HepG2 (cell line): ENCODE measurements at regions not wholly inside any gene's neighbourhood (a gene's known extent, or its start where the extent isn't known, plus 50 kb on each side); places are given as distances from the start of the nearest gene placed in this dataset.

Experiments used
- ATAC-seq: fragments of 200-7000 bp; cut with Tn5 transposase; 3 replicates; pipeline ENCODE4 v1.9.1; 2020; ENCODE audit warnings: mild to moderate bottlenecking, moderate library complexity
- BruUV-seq: library from RNA; stranded (reverse); fragments of 400-500 nt; replicated peaks from 2 replicates; lab custom pipeline; 2021; lab: Mats Ljungman, UMichigan
- CTCF ChIA-PET: fragments of 300-600 bp; formaldehyde crosslinking; extraction: SDS; loops from one replicate; lab custom pipeline; 2021; ENCODE audit warnings: low total read pairs, inconsistent platforms, low intra/inter-chr PET ratio; lab: Yijun Ruan, JAX
- POLR2A ChIA-PET: fragments of 350-600 bp; sonication (Branson Sonifier 250); formaldehyde crosslinking; loops from one replicate; lab custom pipeline; 2020; ENCODE audit warnings: antibody characterized with exemption, inconsistent platforms; lab: Yijun Ruan, JAX
- DNase-seq: peaks from one replicate; pipeline ENCODE4 v3.0.0-alpha.2; 2015; ENCODE audit warnings: low spot score
- FAIRE-seq: peaks from 3 replicates; lab custom pipeline; 2011; peaks lifted over from hg19 to GRCh38; lab: Jason Lieb, UNC
- H2AFZ ChIP-seq: one replicate; pipeline ENCODE4 v1.6.1; 2011; ENCODE audit warnings: low read length, inconsistent platforms
- H3K27ac ChIP-seq: fragments of 300-600 bp; 3 replicates; pipeline ENCODE4 v1.8.0; 2011; ENCODE audit warnings: mixed run types, mild to moderate bottlenecking, mixed read lengths, low read length, inconsistent platforms; ENCODE audit not compliant: insufficient read depth; ENCODE audit errors: extremely low read length
- H3K27me3 ChIP-seq, 2 experiments: fragments of 200-600 bp in 1 of 2; 2 replicates in 1 of 2; 3 replicates in 1 of 2; pipeline versions ENCODE4 v1.6.0 to v1.8.0; 2011; ENCODE audit warnings: low read length in 2 of 2, mild to moderate bottlenecking in 2 of 2, moderate library complexity in 2 of 2, inconsistent platforms in 1 of 2; ENCODE audit not compliant: insufficient read depth in 2 of 2, control insufficient read depth in 1 of 2
- H3K36me3 ChIP-seq, 2 experiments: fragments of 200-600 bp in 1 of 2; replicated peaks in 1 of 2; 2 replicates in 1 of 2; 3 replicates in 1 of 2; pipeline versions ENCODE4 v1.5.1 to v1.8.0; 2011; ENCODE audit warnings: low read length in 2 of 2, inconsistent platforms in 1 of 2; ENCODE audit not compliant: insufficient read depth in 2 of 2, control insufficient read depth in 1 of 2
- H3K4me1 ChIP-seq: 2 replicates; pipeline ENCODE4 v1.5.1; 2012; ENCODE audit warnings: low read length, inconsistent platforms; ENCODE audit not compliant: insufficient read depth
- H3K4me2 ChIP-seq: 2 replicates; pipeline ENCODE4 v1.6.0; 2011; ENCODE audit warnings: low read depth, low read length, inconsistent platforms
- H3K4me3 ChIP-seq, 3 experiments: fragments of 200-600 bp in 1 of 3; sonication (generic), shearing (Covaris generic) in 1 of 3; replicated peaks in 1 of 3; 2 replicates each; pipeline ENCODE4 v1.5.1; 2011 to 2016; ENCODE audit warnings: low read length in 3 of 3, inconsistent platforms in 2 of 3, low read depth in 2 of 3, mild to moderate bottlenecking in 2 of 3, control low read depth in 1 of 3, mixed read lengths in 1 of 3; ENCODE audit not compliant: insufficient read depth in 1 of 3
- H3K79me2 ChIP-seq: one replicate; pipeline ENCODE4 v1.6.1; 2011; ENCODE audit warnings: low read length, inconsistent platforms; ENCODE audit not compliant: insufficient read depth
- H3K9ac ChIP-seq: 2 replicates; pipeline ENCODE4 v1.6.0; 2011; ENCODE audit warnings: mild to moderate bottlenecking, low read depth, low read length, inconsistent platforms; ENCODE audit not compliant: insufficient read depth
- H3K9me3 ChIP-seq: 2 replicates; pipeline ENCODE4 v1.5.1; 2012; ENCODE audit warnings: mild to moderate bottlenecking, low read length
- H4K20me1 ChIP-seq: 2 replicates; pipeline ENCODE4 v1.6.0; 2011; ENCODE audit warnings: inconsistent platforms, mild to moderate bottlenecking, low read length, moderate library complexity; ENCODE audit not compliant: insufficient read depth
- GABPB1 ChIP-seq: IDR thresholded peaks from 2 replicates; pipeline ENCODE4 v1.6.1; 2016; ENCODE audit warnings: mild to moderate bottlenecking, missing genetic modification reagents, moderate library complexity, missing compliant biosample characterization
- GFI1 ChIP-seq: sonication (generic); formaldehyde crosslinking; IDR thresholded peaks from 2 replicates; pipeline ENCODE4 v1.5.0; 2020; ENCODE audit warnings: missing genetic modification reagents, mild to moderate bottlenecking, borderline replicate concordance
- GTF3A ChIP-seq: sonication (generic); formaldehyde crosslinking; conservative IDR thresholded peaks from 2 replicates; pipeline ENCODE4 v1.4.0; 2020; ENCODE audit warnings: mild to moderate bottlenecking, missing genetic modification reagents
- HNRNPL ChIP-seq: fragments of 200-400 bp; formaldehyde crosslinking; IDR thresholded peaks from 2 replicates; pipeline ENCODE4 v1.6.1; 2017; ENCODE audit warnings: mild to moderate bottlenecking, low read depth, low read length
- IRF2 ChIP-seq: IDR thresholded peaks from 2 replicates; pipeline ENCODE4 v1.6.1; 2018; ENCODE audit warnings: missing genetic modification reagents, missing compliant biosample characterization
- PHF8 ChIP-seq: sonication (generic); formaldehyde crosslinking; IDR thresholded peaks from 2 replicates; pipeline ENCODE4 v1.5.0; 2020; ENCODE audit warnings: missing genetic modification reagents
- YY1 ChIP-seq: IDR thresholded peaks from 2 replicates; pipeline ENCODE4 v1.6.1; 2011; ENCODE audit warnings: low read length, low read depth, moderate library complexity, mild to moderate bottlenecking; ENCODE audit not compliant: insufficient read depth, insufficient replicate concordance
- ZNF10 ChIP-seq: sonication (generic); formaldehyde crosslinking; IDR thresholded peaks from 2 replicates; pipeline ENCODE4 v1.4.0; 2020; ENCODE audit warnings: mild to moderate bottlenecking, low read depth, missing genetic modification reagents, borderline replicate concordance
- ZNF430 ChIP-seq: sonication (generic); formaldehyde crosslinking; IDR thresholded peaks from 2 replicates; pipeline ENCODE4 v1.9.0; 2021; ENCODE audit warnings: mild to moderate bottlenecking, missing genetic modification reagents
- ZNF841 ChIP-seq: sonication (generic); formaldehyde crosslinking; IDR thresholded peaks from 2 replicates; pipeline ENCODE4 v1.8.1; 2023; ENCODE audit warnings: missing genetic modification reagents, borderline replicate concordance
- ZNF850 ChIP-seq: sonication (generic); formaldehyde crosslinking; conservative IDR thresholded peaks from 2 replicates; pipeline ENCODE4 v1.9.0; 2021; ENCODE audit warnings: mild to moderate bottlenecking, missing genetic modification reagents
- WGBS: methylation state at CpG from one replicate; pipeline ENCODE4 v1.1.6; 2017; ENCODE audit warnings: low lambda C conversion rate; 5-methylcytosine and 5-hydroxymethylcytosine counted together
- in situ Hi-C: cut with HindIII; loops from 2 replicates; pipeline ENCODE4 v1.10.0; 2017; ENCODE audit warnings: low pct_unique_long_range_greater_than_20kb; ENCODE audit not compliant: extremely low pct_ligation_motif_present
- intact Hi-C: fragments of 100-400 bp; cut with micrococcal nuclease; formaldehyde crosslinking; loops from one replicate; pipeline ENCODE4 v1.10.0; 2022; ENCODE audit not compliant: unreplicated experiment
- TF ChIP-seq, protein P1 (sequence below): sonication (generic); formaldehyde crosslinking; IDR thresholded peaks from 2 replicates; pipeline ENCODE4 v1.5.1; 2020; ENCODE audit warnings: mild to moderate bottlenecking, missing genetic modification reagents, borderline replicate concordance
- TF ChIP-seq, protein P2 (sequence below): sonication (generic); formaldehyde crosslinking; conservative IDR thresholded peaks from 2 replicates; pipeline ENCODE4 v1.4.0; 2020; ENCODE audit warnings: missing genetic modification reagents
- TF ChIP-seq, protein P3 (sequence below): sonication (generic); formaldehyde crosslinking; conservative IDR thresholded peaks from 2 replicates; pipeline ENCODE4 v1.5.0; 2020; ENCODE audit warnings: missing genetic modification reagents

- TF ChIP-seq, protein P1, sequence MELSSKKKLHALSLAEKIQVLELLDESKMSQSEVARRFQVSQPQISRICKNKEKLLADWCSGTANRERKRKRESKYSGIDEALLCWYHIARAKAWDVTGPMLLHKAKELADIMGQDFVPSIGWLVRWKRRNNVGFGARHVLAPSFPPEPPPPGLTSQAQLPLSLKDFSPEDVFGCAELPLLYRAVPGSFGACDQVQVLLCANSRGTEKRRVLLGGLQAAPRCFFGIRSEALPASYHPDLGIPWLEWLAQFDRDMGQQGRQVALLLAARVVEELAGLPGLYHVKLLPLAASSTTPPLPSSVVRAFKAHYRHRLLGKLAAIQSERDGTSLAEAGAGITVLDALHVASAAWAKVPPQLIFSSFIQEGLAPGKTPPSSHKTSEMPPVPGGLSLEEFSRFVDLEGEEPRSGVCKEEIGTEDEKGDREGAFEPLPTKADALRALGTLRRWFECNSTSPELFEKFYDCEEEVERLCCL: no peak
These were observed 317.5 kb downstream of the TMX3 start (continued) for GRCh38 chr18:68397241-68398035.

DNA sequence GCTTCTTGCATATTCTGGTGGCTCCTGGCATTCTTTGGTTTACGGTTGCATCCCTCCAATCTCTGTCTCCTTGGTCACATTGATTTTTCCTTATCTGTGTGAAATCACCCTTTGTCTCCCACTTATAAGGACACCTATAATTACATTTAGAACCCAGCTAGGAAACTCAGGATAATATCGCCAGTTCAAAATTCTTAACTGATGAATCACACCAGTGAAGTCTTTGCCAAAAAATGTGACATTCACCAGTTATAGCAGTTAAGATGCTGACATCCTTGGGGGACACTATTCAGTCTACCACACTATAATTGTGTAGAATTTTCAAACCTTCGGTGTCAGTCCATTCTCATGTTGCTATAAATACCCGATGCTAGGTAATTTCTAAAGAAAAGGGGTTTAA lies 320.2 kb downstream of the TMX3 start:
- DNase-seq (no peak), ATAC-seq (no peak), FAIRE-seq (no peak)
- Histone ChIP-seq H3K4me2 (no peak overlapping the region), H3K36me3 (no peaks in the 10 kb centered on the region), H3K27me3 (no peaks in the 10 kb centered on the region), H4K20me1 (no peaks in the 10 kb centered on the region), H3K27ac (no peak overlapping the region), H3K4me1 (no peaks in the 10 kb centered on the region), H3K9ac (no peak overlapping the region), H3K79me2 (no peaks in the 10 kb centered on the region), H3K4me3 (no peak overlapping the region), H2AFZ (no peak overlapping the region), H3K9me3 (no peaks in the 10 kb centered on the region)
- ChIA-PET POLR2A (no interaction called here), CTCF (no interaction called here)
- BruUV-seq: no TSS peak
- 13% methylated on average over 4 of the region's 4 CpGs for WGBS
- TF ChIP-seq GTF3A (CRISPR knock-in tag) (no peak), ZNF10 (CRISPR knock-in tag) (no peak), GFI1 (CRISPR knock-in tag) (no peak), ZNF841 (no peak), IRF2 (CRISPR knock-in tag) (no peak), YY1 (no peak), GABPB1 (CRISPR knock-in tag) (no peak), HNRNPL (no peak), PHF8 (no peak), ZNF430 (CRISPR knock-in tag) (no peak), ZNF850 (CRISPR knock-in tag) (no peak)
- TF ChIP-seq, protein P2, sequence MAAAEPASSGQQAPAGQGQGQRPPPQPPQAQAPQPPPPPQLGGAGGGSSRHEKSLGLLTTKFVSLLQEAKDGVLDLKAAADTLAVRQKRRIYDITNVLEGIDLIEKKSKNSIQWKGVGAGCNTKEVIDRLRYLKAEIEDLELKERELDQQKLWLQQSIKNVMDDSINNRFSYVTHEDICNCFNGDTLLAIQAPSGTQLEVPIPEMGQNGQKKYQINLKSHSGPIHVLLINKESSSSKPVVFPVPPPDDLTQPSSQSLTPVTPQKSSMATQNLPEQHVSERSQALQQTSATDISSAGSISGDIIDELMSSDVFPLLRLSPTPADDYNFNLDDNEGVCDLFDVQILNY (CRISPR knock-in tag): no peak
- TF ChIP-seq, protein P3, sequence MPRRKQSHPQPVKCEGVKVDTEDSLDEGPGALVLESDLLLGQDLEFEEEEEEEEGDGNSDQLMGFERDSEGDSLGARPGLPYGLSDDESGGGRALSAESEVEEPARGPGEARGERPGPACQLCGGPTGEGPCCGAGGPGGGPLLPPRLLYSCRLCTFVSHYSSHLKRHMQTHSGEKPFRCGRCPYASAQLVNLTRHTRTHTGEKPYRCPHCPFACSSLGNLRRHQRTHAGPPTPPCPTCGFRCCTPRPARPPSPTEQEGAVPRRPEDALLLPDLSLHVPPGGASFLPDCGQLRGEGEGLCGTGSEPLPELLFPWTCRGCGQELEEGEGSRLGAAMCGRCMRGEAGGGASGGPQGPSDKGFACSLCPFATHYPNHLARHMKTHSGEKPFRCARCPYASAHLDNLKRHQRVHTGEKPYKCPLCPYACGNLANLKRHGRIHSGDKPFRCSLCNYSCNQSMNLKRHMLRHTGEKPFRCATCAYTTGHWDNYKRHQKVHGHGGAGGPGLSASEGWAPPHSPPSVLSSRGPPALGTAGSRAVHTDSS: no peak
- in situ Hi-C loops: no loop called here
- intact Hi-C loops: no loop called here
